ENCODE measurements at regions not wholly inside any gene's neighbourhood (a gene's known extent, or its start where the extent isn't known, plus 50 kb on each side); places are given as distances from the start of the nearest gene placed in this dataset.
"Not testable (repeated sequence)": the region's sequence is repeated elsewhere in the genome, so short reads cannot be mapped to it uniquely, and the experiment has no call there.

DNA sequence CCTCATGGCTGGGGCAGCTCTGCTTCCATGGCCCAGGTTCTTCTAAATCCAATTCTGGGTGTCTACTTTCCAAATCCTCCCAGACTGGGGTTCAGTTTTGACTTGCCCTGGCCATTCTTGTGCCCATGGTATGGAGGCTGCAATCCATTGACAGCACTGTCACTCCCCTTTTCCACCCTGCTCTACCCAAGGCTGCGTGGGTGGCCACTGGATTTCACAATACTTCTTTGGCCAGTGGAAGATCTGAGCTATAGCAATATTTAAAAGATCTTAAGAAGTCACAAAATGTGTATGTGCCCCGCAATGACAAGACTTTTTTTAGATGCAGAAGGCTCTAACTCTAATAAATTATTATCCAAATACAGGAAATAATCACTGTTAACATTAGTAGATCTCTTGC is 329.4 kb upstream of the CCL2 start:
- no peak for DNase-seq

DNA sequence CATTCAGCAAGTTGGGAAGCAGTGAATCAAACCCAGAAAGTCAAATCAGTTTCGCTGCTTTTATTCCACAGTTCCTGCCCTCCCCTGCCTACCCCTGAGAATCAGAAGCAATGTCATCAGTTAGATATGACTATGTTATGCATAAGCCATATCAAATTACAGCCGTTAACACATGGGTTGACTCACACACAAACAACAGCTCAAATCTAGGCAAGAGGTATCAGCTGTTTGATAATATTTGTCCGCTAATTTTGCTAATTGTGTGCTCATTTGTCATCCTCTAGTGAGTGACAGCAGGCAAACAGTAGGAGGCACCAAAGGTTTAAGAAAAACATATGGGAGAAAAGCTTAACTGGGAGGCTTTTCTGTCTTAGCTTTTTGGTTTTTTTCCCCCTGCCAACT is 327.4 kb upstream of the CCL2 start:
- DNase-seq, result no peak

DNA sequence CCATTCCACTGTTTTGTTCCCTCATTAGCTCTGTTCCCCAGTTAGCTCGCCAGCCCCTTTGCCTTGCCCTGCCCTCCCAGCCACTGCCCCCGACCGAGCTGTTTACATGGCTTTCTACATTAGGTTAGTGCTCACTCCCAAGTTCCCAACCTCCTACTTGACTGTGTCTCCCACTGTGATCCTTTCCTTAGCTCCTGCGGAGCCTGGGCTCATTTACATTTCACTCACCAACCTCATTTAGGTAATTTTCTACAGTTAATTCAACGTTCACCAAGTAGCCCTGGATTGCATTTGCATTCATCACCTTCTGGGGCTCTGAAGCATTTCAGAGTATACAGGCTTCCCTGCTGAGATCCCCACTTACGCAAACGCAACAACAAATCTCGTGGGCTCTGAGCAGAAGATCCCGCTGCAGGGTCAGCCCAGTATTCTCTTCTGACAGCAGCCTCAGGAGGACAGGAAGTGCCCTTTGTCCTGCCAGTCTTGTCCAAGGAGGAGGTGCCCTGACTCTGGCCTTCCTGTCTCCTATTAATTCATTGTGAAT is 325.8 kb upstream of the CCL2 start:
- no peak for DNase-seq

DNA sequence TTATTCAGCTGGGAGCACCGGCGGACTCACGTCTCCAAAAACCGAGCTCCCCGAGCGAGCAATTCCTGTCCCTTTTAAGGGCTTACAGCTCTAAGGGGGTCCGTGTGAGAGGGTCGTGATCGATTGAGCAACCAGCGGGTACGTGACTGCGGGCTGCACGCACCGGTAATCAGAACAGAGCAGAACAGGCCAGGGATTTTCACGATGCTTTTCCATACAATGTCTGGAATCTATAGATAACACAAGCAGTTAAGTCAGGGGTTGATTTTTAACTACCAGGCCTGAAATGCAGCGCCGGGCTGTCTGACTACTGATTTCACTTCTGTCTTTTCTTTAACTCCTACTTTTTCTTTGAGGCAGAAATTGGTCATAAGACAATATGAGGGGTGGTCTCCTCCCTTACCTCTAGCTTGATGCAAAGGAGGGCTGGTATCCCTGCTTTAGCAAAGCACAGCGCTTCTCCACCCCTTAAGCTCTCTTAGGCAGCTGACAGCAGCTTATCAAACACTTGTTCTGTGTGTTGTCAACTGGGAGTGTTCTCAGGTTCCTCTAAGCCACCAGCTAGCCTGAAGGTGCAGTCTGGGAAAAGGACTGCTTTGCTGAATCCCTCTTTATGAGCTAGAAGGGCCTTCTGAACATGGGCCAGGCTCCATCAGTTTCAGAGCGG is 323.8 kb upstream of the CCL2 start:
- not testable (repeated sequence) for DNase-seq

DNA sequence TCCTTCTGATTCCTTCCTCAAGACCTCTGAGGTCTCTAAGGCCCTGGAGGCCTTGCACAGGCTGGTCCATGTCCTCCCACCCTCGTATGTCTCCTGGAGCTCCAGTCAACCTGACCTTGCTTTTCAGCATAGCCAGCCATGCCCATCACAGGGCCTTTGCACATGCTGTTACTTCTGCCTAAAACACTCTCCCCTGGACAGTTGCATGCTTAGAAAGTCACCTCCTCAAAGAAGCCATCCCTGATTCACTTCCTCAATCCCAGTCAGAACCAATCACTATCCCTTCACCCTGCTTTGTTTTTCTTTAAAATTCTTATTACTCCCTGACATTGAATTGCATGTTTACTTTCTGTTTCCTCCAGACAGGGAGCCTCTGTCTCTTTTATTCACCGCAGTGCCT is 322.1 kb upstream of the CCL2 start:
- DNase-seq, result no peak

DNA sequence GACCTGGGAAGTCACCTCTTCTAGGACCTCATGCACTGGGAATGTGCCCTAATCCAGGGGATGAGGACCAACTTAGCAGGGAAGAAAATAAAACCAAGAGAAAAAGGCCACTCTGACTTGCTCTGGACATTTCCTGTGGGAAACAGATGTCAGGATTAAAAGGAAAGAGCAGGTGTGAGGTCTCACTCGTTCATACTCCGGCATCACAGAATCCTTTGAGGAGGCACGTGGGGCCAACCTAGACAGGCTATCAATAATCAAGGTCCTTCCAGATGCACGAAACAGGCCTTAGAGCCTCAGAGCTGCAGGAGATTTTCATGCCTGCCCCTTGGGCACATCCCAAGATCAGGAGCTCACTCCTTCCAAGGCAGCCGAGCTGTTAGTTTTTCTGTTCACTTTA is 321.5 kb upstream of the CCL2 start:
- DNase-seq, result no peak

DNA sequence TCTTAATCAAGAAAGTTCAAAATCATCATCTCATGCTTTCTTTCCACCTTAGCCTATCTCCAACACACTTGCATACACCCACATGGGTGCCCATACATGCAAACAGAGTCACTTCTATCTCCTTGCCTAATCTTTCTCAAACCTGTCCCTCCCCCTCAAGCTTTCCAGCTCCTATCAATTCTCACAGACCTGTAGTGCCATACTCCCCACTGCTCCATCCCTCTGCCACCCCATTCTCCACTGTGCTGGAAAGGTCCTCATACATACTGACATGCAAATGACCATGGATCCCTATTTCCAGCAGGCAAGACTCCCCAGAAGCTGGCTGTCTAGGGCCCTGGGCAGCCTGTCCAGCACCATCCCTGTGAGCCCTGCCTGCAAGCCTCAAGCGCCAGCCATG is 320.4 kb upstream of the CCL2 start:
- DNase-seq, result no peak

DNA sequence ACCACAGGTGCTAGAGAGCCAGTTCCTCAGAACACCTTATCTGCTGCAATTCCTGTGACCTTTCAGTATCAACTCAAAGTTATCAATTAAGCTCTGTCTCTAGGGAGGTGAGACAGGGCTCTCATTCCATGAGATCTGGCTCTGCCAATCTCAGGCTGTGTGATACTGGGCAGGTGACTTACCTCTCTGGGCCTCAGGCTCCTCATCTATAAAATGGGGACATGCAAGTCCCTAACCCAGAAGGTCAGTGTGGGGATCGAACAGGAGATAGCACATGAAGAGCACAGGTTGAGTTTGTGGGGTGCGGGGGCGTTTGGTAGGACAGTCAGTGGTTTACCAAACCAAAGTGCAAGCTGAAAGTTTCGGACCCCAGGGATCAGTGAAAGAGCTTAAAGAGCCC is 319.3 kb upstream of the CCL2 start:
- DNase-seq, result no peak

DNA sequence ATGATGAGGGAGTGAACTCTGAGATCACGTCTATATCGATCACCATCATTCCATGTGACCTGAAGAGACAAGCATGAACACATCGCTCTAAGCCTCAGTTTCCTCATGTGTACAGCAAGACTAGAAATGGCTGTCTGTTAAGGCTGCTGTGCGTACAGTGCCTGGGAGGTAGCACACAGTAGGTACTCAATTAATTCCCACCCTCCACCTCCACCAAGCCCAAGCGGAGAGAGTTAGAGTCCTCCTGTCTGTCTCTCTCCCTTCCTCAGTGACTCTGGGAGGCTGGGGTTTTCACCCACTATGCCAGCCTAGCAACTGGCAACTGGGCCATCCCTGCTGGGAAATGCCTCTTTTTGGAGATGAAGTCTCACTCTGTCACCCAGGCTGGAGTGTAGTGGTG is 318.3 kb upstream of the CCL2 start:
- no peak for DNase-seq

DNA sequence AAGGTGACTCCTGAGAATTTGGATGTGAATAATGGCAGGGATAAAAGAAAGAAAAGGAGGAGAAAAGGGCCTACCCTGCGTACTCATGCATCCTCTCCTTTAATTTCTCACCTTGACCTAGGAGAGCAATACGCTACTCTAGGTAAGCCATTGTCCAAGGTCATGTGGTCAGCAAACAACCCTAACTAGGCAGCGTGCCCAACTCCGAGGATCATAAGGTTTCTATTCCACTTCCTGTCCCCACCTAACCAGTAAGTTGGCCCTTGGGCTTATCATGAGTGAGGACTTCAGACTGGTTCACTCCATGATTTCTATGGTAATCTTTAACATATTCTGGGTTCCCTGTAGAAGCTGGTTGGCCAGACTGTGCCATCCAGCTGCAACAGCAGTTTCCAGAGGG is 315.1 kb upstream of the CCL2 start:
- no peak for DNase-seq

DNA sequence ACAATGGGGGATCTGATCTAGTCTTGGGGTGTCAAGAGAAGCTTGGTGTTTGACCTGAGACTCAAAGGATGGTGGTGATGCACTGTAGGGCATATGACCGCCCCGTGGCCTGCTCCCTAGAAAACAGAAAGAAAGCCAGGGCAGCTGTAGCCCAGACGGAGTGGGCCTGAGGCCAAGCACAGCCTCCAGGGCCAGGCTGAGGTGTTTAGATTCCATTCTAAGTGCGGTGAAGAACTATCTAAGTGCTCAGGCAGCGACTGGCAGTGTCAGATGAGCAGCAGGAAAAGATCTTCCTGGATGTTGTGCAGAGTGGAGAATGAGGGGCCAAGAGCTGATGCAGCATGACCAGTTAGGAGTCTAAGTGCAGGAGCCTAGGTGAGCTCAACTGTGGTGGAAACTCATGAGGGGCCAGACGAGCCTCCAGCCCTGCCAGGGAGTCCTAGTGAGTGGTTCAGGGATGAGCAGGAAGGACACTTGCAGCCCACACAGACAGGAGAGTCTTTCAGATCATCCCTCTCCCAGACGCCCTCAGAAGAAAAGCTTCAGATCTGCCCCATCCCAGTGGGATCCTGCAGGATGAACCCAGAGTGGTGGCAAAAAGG is 314.2 kb upstream of the CCL2 start:
- no peak for DNase-seq

DNA sequence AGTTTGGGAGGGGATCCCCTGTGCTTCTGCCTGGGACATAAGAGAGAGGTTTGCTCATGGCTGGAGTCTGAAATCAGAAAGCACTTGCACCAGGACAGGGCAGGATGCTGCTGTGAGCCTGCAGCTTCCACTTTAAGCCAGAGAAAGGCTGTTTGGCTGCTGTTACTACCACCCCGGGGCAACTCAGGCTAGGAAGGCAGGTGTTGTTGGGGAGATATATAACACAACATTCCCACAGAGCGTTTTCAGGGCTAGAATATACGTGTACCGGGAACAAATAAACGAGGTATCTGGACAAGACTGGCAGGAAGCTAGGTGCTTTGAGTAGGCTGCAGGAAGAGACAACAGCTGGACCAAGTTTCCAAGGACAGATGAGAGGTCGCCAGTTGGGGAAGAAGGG is 313.3 kb upstream of the CCL2 start:
- DNase-seq, result no peak

DNA sequence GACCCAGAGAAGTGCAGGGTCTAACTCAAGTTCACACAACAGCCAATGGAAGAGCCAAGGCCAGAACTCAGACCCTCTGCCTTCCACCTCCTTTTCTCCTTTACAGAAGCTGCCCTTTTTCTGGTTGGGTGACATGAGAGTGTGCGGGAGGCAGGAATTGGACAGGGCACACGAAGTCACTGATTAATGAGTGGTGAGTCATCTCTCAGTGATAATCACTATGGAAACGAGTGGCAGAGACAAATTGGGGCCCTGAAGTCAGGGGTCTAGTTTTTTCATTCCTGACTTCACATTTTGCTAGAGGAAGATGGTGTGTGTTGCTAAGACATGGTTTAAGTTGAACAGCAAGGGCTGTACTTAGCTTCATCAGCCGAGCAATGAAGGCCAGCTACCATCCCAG is 312.7 kb upstream of the CCL2 start:
- no peak for DNase-seq

DNA sequence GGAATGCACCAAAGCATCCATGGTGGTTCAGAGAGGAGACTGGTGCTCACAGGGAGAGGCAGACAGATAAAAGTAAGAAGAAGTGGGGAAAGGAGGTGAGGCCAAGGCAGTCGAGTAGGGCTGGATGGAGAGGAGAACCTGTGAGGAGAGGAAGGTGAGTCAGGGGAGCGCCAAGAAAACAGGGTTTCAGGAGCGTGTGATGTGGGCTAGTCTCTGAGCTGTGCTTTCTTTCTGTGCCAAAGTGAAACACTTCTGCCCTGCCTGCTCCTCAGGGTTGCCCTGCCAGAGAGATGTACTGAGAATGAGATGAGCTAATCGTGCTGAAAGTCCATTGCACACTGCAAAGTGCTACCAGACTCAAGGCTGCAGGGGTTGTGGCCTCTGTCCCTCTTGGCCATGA is 310.7 kb upstream of the CCL2 start:
- no peak for DNase-seq

DNA sequence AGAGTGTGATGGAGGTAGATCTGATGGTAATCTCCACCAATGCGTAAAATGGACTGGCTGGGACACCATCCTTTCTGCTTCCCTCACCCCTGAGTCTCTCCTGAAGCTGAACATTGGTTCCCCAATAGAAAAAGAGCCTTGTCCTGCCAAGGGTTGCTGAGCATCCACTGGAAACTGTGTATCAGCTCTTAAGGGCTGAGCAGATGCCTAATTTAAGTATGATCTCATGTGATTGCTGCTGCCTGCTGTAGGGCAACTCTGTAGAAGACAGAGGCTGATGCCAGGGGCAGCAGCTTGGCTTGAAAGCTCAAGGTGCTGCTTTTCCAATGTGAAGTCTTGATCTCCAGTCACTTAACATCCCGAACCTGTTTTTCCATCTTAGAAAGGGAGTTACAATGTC is 310.3 kb upstream of the CCL2 start:
- DNase-seq, result no peak

DNA sequence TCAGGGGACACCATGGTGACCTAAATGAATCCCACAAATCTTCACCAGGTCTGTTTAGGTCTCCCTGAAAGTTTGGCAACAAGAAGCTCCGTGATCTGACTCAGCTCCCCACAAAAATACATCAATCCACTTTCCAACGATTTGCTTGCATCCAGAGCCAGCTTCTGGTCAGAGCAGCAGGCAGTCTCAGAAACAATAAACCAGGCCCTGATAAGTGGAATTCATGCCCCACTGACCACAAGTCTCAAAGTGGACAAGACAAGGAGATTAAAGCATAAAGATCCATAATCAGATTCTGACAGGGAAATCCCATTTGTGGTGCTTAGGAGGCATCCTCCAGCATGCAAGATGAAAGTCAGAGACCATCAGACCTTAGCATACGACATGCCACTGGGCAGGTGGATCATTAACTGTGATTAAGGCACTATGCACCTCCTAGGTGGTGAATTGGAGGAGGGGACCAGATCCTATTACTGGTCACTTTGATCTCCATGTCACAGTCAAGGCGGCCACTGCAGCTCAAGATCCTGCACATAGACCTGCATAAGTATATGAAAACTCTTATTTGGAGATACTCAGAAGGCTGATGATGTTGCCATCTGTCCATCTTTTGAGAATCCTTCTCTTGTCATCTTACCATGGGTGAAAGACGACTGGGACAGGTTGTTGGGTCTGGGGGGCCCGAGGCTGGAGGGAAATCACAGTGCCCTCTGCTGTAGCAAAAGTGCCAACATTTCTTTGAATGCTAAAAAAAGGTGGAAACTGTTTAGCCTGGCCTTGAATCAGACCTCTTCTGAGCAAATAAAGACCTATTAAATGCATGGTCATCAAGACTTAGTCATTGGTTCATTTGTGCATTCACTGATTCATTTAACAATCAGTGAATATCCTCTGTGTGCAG is 309.2 kb upstream of the CCL2 start:
- DNase-seq, result no peak

DNA sequence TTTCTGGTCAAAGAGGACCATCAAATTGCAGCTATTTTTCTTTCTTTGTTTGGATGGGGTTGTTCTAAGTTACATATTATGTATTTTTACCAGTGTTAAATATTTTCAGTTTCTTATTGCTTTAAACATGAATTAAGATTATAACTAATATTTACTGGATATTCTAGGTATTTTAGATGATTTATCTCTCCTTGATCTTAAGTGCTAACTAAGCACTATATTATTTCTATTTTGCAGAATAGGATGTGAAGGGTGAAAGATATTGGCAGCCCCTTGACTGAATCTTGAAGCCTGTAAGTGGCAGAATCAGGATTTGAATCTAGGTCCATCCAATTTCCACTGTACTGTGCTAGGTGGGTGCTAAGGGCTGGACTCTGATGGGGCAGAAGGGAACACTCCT is 307.3 kb upstream of the CCL2 start:
- no peak for DNase-seq

DNA sequence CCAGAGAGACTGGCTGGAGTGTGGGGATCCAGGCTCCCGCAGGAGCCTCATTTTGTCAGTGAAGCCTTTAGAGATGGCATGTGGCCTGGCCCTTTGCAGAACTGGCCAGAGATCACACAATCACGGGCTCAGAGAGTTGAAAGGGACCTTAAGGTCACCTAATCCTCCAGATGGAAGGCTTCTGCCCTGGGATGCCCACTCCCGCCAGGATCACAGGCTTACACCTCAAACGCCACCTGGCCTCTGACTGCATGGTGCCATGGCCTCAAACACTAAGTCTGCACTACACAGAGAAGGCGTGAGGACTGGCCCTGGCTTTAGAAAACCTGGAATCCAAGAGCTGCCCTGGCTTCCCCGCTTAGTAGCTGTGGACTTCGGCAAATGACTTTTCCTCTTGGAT is 306.8 kb upstream of the CCL2 start:
- no peak for DNase-seq

DNA sequence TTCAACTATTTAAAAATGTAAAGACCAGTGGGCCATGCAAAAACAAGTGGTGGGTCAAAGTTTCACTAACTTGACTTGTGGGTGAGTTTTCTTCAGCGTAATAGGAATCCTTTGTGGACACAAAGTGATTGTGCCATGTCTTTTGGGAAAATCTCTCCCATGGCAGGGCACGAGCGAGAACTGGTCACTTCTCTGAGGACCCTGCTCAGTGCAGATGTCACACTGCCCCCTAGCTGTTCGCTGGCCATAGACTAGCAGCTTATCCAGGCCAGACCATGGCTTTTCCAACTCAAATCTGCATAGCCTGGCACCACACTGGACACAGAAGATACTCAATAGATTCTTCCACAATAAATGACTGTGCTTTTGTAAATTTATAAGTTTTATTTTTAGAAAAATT is 306.0 kb upstream of the CCL2 start:
- no peak for DNase-seq

DNA sequence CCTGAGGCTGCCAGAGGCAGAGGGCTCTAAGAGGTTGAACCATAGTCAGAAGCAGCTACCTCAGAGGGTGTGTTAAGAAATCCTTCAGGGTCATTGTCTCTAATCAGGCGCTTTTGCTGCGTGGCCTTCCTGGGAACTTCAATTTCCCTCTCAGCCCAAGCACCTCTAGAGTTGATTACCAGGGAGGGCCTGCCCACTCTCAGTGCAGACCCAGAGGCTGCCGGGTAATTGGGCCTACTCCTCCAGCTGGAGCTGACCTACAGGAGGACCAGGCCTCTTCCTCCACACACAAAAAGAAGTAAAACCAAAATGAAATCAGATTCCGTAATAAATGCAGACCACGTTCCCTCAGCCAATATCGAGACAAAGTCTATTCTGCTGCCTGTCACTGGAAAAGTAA is 305.0 kb upstream of the CCL2 start:
- no peak for DNase-seq

DNA sequence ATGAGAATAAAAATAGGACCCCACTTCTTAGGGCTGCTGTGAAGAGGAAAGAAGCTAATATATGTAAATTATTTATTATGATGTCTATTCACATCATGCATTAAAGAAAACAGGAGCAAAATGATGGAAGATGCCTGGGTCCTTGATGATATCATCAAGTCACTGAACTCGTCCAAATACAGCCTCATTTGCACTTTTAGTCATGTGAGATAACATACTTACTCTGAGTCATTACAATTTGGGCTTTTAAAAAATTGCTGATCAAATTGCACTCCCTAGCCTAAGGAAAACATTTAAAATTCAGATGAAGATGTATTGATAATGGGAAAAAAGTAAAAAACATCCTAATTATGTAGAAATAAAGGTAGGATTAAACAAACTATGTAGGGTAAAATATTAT is 302.7 kb upstream of the CCL2 start:
- DNase-seq, result no peak

DNA sequence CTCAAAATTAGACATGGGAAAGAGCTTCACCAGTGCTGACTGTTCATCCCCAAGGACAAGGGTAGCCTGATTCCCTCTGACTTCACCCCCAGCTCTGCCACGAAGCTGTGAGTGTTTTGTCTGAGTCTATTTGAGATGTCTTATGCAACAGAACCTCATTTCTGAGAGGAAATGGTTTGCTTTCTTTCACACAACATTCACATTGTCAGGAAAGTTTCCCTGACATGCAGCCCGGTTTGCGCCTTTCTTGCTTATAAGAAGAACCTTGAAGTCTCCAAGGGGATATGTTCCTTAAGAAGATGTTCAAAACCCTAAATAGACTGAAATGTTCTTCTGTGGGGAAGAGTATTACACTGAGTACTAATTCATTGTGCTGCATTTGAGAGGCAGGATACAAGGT is 300.5 kb upstream of the CCL2 start:
- DNase-seq, result no peak

DNA sequence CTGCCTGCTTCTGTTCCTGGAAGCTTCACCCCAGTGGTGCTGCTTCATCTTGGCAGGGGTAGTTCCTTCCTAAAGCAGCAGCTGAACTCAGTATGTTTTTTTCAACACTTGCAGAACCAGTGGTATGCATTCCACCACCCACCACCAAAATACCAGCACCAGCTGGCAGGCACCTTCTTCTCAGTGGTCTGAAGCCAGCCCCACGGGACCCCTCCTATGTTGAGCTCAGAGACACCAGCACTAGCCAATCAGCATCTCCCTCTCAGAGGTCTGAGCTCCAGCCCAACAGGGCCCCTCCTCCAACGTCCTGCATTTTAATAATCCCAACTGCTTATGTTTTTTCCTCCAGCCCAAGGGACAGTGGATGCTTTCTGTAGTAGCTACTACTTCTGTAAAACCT is 299.6 kb upstream of the CCL2 start:
- no peak for DNase-seq

DNA sequence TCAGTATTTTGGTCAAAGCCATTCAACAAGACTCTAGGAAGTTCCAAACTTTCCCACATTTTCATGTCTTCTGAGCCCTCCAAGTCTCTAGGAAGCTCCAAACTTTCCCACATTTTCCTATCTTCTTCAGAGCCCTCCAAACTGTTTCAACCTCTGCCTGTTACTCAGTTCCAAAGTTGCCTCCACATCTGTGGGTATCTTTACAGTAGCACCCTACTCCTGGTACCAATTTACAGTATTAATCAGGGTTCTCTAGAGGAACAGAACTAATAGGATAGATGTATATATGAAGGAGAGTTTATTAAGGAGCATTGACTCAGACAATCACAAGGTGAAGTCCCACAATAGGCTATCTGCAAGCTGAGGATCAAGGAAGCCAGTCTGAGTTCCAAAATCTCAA is 296.0 kb upstream of the CCL2 start:
- DNase-seq, result not testable (repeated sequence)

All from NCI-H2081 treated with DMSO at 0.1 percent for 48 hours (cell line).